ENCODE measurements at regions not wholly inside any gene's neighbourhood (a gene's known extent, or its start where the extent isn't known, plus 50 kb on each side); places are given as distances from the start of the nearest gene placed in this dataset.
A peak's percentile ranks its signal among the peaks of the same experiment; 100 is the strongest.
"Not testable (repeated sequence)": the region's sequence is repeated elsewhere in the genome, so short reads cannot be mapped to it uniquely, and the experiment has no call there.

GRCh38 chr21:14288922-14289321, 73.0 kb downstream of the RBM11 start:
- no peak overlapping the region for H3K27ac ChIP-seq (ENCODE audit: low read depth, low read length)
- H3K4me3 ChIP-seq (ENCODE audit: low read depth, low read length) = no peak overlapping the region
- no peaks in the 10 kb centered on the region for H3K4me1 ChIP-seq (ENCODE audit: control insufficient read depth, insufficient read depth, low read length)
- no peaks in the 10 kb centered on the region for H3K36me3 ChIP-seq (ENCODE audit: control insufficient read depth, insufficient read depth, low read length)
- no peaks in the 10 kb centered on the region for H3K27me3 ChIP-seq (ENCODE audit: control insufficient read depth, insufficient read depth, low read length)
- H3K9me3 ChIP-seq (ENCODE audit: control insufficient read depth, insufficient read depth, low read depth, low read length) = no peaks in the 10 kb centered on the region
- H3K9ac ChIP-seq (ENCODE audit: low read length) = no peak overlapping the region

- Histone ChIP-seq H3K9ac (ENCODE audit: low read length) (no peak overlapping the region), H3K4me3 (ENCODE audit: low read depth, low read length) (no peak overlapping the region), H3K4me1 (ENCODE audit: control insufficient read depth, insufficient read depth, low read length) (peaks cover 14% of the 10 kb centered on the region), H3K27ac (ENCODE audit: low read depth, low read length) (no peak overlapping the region), H3K36me3 (ENCODE audit: control insufficient read depth, insufficient read depth, low read length) (no peaks in the 10 kb centered on the region), H3K9me3 (ENCODE audit: control insufficient read depth, insufficient read depth, low read depth, low read length) (no peaks in the 10 kb centered on the region), H3K27me3 (ENCODE audit: control insufficient read depth, insufficient read depth, low read length) (no peaks in the 10 kb centered on the region)
These were observed 69.3 kb downstream of the RBM11 start for GRCh38 chr21:14285147-14285761.

GRCh38 chr21:14284481-14284880, 68.5 kb downstream of the RBM11 start:
- H3K27me3 ChIP-seq (ENCODE audit: control insufficient read depth, insufficient read depth, low read length) = no peaks in the 10 kb centered on the region
- no peak overlapping the region for H3K9ac ChIP-seq (ENCODE audit: low read length)
- H3K27ac ChIP-seq (ENCODE audit: low read depth, low read length) = no peak overlapping the region
- H3K4me3 ChIP-seq (ENCODE audit: low read depth, low read length) = no peak overlapping the region
- peaks cover 21% of the 10 kb centered on the region for H3K4me1 ChIP-seq (ENCODE audit: control insufficient read depth, insufficient read depth, low read length)
- no peaks in the 10 kb centered on the region for H3K36me3 ChIP-seq (ENCODE audit: control insufficient read depth, insufficient read depth, low read length)
- H3K9me3 ChIP-seq (ENCODE audit: control insufficient read depth, insufficient read depth, low read depth, low read length) = no peaks in the 10 kb centered on the region

GRCh38 chr21:14281188-14281900, 65.4 kb downstream of the RBM11 start:
- H3K27ac ChIP-seq (ENCODE audit: low read depth, low read length) = peak overlapping the region; percentile 78; the same call in 1 of the 2 replicates
- not testable (repeated sequence) for H3K27me3 ChIP-seq (ENCODE audit: control insufficient read depth, insufficient read depth, low read length); H3K36me3 ChIP-seq (ENCODE audit: control insufficient read depth, insufficient read depth, low read length); H3K9me3 ChIP-seq (ENCODE audit: control insufficient read depth, insufficient read depth, low read depth, low read length)
- H3K9ac ChIP-seq (ENCODE audit: low read length) = peak overlapping the region; percentile 78
- H3K4me1 ChIP-seq (ENCODE audit: control insufficient read depth, insufficient read depth, low read length) = peaks cover 21% of the 10 kb centered on the region
- H3K4me3 ChIP-seq (ENCODE audit: low read depth, low read length) = peak overlapping the region; percentile 42
